LoVo (cell line): ENCODE measurements at regions not wholly inside any gene's neighbourhood (a gene's known extent, or its start where the extent isn't known, plus 50 kb on each side); places are given as distances from the start of the nearest gene placed in this dataset.
"Not testable (repeated sequence)": the region's sequence is repeated elsewhere in the genome, so short reads cannot be mapped to it uniquely, and the experiment has no call there.

Source experiments
- DNase-seq: peaks from one replicate; pipeline ENCODE4 v3.0.0-alpha.2; 2016; ENCODE audit warnings: low spot score

GRCh38 chr5:101362067-101362466 is 459.0 kb upstream of the ST8SIA4 start:
- no peak for DNase-seq

- no peak for DNase-seq
These were observed 443.8 kb upstream of the ST8SIA4 start for GRCh38 chr5:101346906-101347305.

- no peak for DNase-seq
These were observed 443.4 kb upstream of the ST8SIA4 start for GRCh38 chr5:101346447-101346846.

- no peak for DNase-seq
These were observed 435.1 kb upstream of the ST8SIA4 start for GRCh38 chr5:101338226-101338625.

GRCh38 chr5:101327816-101328215 is 424.7 kb upstream of the ST8SIA4 start:
- no peak for DNase-seq

GRCh38 chr5:101326766-101327165 is 423.7 kb upstream of the ST8SIA4 start:
- DNase-seq: no peak

- DNase-seq: not testable (repeated sequence)
These were observed 413.3 kb upstream of the ST8SIA4 start for GRCh38 chr5:101316401-101316800.

GRCh38 chr5:101306391-101307137 is 403.5 kb upstream of the ST8SIA4 start:
- peak; percentile 62 for DNase-seq

GRCh38 chr5:101296477-101296876 is 393.4 kb upstream of the ST8SIA4 start:
- no peak for DNase-seq

GRCh38 chr5:101292199-101292598 is 389.1 kb upstream of the ST8SIA4 start:
- DNase-seq: no peak

GRCh38 chr5:101290761-101291160 is 387.7 kb upstream of the ST8SIA4 start:
- not testable (repeated sequence) for DNase-seq

GRCh38 chr5:101288633-101289032 is 385.6 kb upstream of the ST8SIA4 start:
- DNase-seq: no peak

- DNase-seq: no peak
These were observed 381.8 kb upstream of the ST8SIA4 start for GRCh38 chr5:101284736-101285375.

GRCh38 chr5:101283938-101284337 is 380.9 kb upstream of the ST8SIA4 start:
- not testable (repeated sequence) for DNase-seq

GRCh38 chr5:101278917-101279316 is 375.8 kb upstream of the ST8SIA4 start:
- no peak for DNase-seq

- DNase-seq: peak; percentile 4
These were observed 375.1 kb upstream of the ST8SIA4 start for GRCh38 chr5:101278011-101278687.

- no peak for DNase-seq
These were observed 368.9 kb upstream of the ST8SIA4 start for GRCh38 chr5:101271945-101272344.

- DNase-seq: no peak
These were observed 368.3 kb upstream of the ST8SIA4 start for GRCh38 chr5:101271416-101271815.

GRCh38 chr5:101260857-101261256 is 357.8 kb upstream of the ST8SIA4 start:
- DNase-seq: peak; percentile 70

- DNase-seq: no peak
These were observed 350.0 kb upstream of the ST8SIA4 start for GRCh38 chr5:101253096-101253495.

- DNase-seq: no peak
These were observed 341.5 kb upstream of the ST8SIA4 start for GRCh38 chr5:101244621-101245020.

GRCh38 chr5:101212942-101213514 is 309.9 kb upstream of the ST8SIA4 start:
- no peak for DNase-seq

- DNase-seq: no peak
These were observed 303.5 kb upstream of the ST8SIA4 start for GRCh38 chr5:101206534-101206933.
